GM18867 (cell line): ENCODE measurements at regions not wholly inside any gene's neighbourhood (a gene's known extent, or its start where the extent isn't known, plus 50 kb on each side); places are given as distances from the start of the nearest gene placed in this dataset.

Experiments used
- ATAC-seq: cut with Tn5 transposase; IDR thresholded peaks from one replicate; pipeline ENCODE4 v1.9.1; 2021; ENCODE audit warnings: mild to moderate bottlenecking, moderate library complexity; ENCODE audit not compliant: unreplicated experiment

GRCh38 chr4:129394635-129395034, 298.7 kb downstream of the C4orf33 start:
- ATAC-seq = no peak

DNA sequence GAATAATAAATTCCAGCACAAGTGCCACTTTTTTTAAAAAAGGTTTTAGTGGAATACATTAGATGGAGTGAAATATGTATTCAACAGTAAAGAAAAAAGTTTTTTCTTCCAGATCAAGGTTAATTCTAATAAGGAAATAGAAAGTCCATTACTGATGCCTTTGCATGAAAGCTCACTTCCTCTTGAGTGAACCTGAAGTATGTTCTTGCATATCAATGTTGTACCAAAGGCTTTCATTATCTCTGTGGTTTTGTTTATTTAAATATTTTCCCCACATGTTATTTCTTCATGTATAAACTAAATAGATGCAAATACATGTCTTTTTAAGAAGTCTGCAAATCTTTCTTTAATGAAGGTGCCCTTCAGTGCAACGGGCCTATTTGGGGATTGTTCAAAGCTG, 307.9 kb downstream of the C4orf33 start:
- ATAC-seq = peak; percentile 70

DNA sequence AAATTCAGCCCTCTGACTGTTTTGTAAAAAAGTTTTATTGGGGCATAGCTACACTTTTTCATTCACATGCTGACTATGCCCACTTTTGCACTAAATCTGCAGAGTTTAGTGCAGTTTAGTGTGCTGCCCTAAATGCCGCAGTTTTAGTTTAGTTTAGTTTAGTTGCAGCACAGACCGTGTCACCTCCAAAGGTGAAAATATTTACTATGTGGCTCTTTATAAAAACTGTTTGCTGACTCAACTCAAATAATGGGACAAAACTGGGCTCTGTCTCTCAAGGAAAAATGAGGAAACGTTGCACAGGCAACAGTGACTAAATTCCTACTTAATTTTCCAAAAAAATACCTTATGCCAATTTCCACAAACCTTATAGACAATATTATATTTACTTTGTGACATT, 314.2 kb downstream of the C4orf33 start:
- no peak for ATAC-seq

DNA sequence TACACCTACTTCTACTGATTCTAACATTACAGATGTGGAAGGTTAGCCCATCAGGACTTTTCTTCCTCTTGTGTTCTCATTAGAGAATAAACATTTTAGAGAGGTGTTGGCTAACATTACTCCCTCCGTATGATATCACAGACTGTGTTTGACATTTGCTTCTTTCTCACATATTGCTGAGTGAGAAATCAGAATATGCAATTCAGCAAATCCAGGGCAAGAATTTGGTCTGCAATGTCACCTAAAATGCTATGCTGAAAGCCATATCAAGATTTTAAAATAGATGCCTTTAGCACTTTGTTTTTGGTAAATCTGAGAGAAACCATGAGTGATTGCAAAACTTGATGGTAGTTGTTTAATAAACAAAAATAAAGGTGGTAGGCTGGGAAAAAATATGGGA, 319.1 kb downstream of the C4orf33 start:
- no peak for ATAC-seq

- ATAC-seq = no peak
Measured at GRCh38 chr4:129420637-129421036, 324.7 kb downstream of the C4orf33 start.

GRCh38 chr4:129422277-129422676, 326.3 kb downstream of the C4orf33 start:
- ATAC-seq = no peak

DNA sequence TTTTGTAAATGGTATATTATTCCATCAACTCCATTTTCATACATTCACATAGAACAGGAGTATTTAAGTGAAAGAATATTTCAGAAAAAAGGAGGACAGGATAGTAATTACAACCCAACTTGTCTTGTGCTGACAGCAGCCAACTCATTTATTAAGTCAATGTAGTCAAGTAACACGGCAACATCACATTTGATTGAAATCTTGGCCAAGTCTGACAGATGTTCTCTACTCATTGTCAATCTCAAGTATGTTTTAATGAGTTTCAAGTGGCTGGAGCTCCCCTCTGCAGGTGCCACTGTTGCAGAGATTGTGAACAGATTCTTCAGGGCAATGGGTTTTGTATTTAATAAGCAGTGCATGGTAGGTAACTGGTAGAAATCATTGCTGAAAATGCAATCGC, 332.5 kb downstream of the C4orf33 start:
- no peak for ATAC-seq

GRCh38 chr4:129429581-129430320, 333.8 kb downstream of the C4orf33 start:
- no peak for ATAC-seq

DNA sequence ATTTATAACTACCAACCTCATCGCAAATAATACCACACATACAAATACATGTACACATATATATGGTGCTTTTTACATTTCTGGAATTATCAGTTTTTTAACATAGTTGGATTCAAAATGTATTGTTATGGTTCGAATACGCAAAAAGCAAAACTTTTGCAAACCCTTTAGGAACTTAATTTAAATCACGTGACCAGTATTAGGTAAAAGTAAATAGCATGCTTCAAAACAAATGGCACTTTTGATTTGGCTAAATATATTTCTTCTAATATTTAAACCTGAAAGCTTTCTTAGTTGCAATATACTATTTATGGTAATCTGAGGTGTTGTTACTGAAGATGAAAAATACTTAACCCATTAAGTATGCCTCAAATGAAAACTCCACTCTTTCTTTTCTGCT, 341.4 kb downstream of the C4orf33 start:
- no peak for ATAC-seq

DNA sequence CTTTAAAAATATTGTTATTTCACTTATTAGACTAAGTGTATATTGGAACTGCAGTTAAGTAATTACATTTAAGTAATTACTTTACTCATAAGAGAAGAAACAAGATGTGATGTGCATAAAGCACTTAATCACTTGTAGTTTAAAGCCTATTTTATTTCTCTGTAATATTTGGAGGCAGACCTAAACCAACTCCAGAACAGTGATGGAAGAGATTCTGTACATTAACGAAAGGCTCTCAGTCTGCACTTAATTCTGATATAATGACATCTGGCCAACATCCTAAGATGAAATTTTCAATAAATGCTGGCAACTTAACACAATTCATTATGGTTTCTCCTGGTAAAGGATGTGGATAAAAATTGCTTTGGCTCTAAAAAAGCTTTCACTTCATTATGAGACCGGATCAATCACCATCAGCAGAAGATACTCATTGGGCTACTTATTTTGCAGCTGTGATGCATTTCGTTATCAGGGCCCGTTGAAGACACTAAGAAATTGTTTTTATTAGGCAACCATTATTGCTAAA, 342.6 kb downstream of the C4orf33 start:
- ATAC-seq = no peak

DNA sequence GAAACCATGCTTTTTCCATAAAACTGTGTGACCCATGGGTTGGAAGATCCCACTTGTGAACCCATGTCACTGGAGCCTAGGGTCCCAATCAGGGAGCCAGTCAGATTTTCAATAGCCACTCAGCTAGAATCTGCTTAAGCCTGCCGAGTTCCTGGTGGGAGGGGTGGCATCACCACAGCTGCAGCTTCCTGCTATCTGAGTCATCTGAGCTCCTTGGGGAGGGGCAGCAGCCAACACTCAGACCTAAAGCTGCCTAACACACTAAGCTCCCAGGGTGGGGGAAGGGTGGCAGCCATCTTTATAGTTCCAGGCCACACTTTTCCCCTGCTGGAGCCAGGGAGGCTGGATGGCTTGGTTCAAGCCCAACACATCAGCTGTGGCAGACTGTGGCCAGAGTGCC, 350.1 kb downstream of the C4orf33 start:
- ATAC-seq = no peak

DNA sequence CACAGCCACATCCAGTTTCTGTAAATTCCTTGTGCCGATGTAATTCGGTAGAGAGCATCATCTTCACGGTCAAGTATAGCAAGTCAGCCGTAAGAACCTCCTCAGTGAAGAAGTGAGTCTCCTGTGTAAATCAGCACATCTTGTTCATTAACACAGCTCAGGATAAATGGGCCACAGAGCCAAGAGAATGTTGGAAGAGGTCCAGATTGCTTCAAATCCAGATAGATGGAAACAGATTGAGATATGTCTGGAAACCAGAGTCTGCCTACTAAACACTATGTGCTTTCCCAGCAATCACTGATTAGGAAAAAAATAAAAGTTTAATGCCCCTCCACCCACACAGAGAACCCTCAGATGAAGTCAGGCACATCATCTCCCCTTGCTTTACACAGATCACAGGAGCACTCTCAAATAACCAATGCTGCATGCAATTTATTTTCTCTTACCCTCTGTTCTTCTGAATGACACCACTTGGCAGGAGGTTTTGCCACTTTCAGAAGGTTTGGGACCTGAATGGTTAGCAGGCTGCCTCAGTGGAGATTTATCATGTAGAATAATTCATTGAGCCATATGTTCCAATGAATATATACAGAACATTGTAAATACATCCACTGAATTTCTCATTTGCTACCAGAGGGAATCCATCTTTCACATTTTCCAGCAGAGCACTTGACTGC, 357.7 kb downstream of the C4orf33 start:
- no peak for ATAC-seq

- no peak for ATAC-seq
Measured at GRCh38 chr4:129455482-129455881, 359.5 kb downstream of the C4orf33 start.

DNA sequence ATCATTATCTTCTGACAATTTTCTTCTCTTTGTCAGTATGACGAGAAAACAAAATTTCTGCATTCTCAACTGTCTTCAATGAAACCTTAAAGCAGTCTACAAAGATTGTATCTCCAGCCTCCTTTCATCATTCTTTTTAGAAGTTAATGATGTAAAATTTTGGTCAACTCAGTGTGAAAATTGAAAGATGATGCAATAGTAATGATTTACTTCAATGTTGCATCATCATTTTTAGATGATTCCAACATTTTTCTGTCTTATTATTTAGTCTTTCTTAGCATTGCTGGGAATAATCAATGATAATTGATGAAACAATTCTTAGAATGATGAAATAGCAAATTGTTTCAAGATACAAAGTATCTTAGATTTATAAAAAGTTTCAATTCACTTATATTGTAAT, 372.7 kb downstream of the C4orf33 start:
- ATAC-seq = no peak

DNA sequence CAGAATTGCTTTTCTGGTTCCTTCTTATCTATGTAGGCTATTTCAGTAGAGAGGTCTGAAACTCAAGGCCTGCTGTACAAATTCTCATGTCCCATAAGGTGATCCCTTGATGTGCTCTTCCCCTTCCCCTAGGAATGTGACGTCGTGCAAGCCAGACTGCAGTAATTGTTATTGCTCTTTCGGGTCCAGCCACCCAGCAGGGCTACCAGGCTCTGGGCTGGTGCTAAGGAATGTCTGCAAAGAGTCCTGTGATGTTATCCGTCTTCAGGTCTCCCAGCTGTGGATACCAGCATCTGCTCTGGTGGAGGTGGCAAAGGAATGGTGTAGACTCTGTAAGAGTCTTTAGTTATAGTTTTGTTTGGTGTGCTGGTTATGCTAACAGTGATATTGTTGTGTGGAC, 378.7 kb downstream of the C4orf33 start:
- ATAC-seq = no peak

- ATAC-seq = no peak
Measured at GRCh38 chr4:129481107-129481506, 385.2 kb downstream of the C4orf33 start.

DNA sequence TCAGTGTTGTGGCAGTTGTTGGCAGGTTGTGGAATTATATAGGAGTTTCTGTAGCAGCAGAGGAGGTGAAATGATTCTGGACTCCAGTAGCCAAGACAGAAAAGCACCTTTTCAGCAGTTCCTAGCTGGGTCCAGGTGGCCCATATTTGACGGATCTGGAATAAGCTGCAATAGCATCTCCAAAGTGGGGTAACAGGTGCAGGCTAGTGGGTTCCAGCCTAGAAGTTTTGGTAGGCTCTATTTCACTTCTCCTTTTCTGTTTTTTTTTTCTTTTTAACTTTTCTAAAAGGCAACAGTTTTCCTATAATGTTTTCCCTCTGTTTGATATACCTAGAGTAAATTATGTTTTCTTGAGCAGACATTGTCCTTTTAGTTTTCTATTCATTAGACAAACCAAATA, 392.5 kb downstream of the C4orf33 start:
- no peak for ATAC-seq

DNA sequence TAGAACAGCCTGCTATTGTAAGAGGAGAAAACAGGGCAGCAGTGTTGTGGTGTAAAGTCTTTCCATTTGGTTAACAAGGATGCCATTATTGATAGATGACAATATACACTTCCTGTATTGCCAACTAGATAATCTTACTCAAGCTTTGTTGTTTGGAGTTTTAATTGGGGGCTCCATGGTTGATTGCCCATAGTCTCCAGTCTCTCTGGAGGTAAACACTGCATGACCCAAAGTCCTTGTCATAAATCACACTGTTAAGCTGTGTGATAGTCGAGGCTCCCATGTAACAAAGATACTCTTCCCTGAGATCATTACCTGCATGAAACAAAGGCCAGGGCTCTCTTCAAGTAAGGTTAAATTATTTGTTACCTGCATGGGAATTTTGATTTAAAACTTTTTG, 394.6 kb downstream of the C4orf33 start:
- ATAC-seq = no peak

DNA sequence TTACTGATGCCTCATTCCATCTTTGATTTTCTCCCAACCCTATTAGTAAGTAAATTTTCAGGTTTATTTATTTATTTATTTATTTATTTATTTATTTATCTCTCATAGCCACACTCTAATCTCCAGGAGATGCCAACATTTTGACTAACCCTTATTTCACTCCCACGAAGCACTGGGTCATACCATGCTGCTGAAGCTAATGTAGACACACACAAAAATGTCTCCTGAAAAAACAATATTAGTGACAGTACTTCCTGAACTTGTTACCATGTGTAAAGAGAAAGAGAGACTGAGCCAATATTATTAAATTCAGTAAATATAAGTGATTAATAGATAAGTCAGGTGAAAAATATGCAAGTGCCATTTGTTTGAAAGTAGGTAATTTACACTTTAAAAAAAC, 402.7 kb downstream of the C4orf33 start:
- ATAC-seq = no peak

- ATAC-seq = no peak
Measured at GRCh38 chr4:129514852-129515251, 418.9 kb downstream of the C4orf33 start.

GRCh38 chr4:129515356-129515755, 419.4 kb downstream of the C4orf33 start:
- ATAC-seq = no peak

DNA sequence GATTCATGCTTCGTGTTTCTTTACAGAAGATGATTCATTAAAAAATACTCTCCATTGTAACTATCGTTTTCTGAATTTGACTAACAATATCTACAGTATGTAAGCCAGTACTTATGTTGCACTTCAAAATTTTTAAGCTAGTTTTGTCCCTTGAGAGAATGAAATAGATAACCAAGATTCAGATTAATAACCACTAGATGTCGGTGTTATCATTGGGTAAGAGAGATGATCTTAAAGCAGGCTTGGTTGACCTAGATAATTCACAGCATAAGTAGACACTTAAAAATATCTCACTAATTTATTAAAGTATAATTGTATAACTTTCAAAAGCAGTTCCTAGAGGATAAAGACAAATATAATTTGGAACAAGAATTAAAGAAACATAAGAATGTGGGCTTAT, 430.9 kb downstream of the C4orf33 start:
- ATAC-seq = no peak
